ENCODE measurements at regions not wholly inside any gene's neighbourhood (a gene's known extent, or its start where the extent isn't known, plus 50 kb on each side); places are given as distances from the start of the nearest gene placed in this dataset.

DNA sequence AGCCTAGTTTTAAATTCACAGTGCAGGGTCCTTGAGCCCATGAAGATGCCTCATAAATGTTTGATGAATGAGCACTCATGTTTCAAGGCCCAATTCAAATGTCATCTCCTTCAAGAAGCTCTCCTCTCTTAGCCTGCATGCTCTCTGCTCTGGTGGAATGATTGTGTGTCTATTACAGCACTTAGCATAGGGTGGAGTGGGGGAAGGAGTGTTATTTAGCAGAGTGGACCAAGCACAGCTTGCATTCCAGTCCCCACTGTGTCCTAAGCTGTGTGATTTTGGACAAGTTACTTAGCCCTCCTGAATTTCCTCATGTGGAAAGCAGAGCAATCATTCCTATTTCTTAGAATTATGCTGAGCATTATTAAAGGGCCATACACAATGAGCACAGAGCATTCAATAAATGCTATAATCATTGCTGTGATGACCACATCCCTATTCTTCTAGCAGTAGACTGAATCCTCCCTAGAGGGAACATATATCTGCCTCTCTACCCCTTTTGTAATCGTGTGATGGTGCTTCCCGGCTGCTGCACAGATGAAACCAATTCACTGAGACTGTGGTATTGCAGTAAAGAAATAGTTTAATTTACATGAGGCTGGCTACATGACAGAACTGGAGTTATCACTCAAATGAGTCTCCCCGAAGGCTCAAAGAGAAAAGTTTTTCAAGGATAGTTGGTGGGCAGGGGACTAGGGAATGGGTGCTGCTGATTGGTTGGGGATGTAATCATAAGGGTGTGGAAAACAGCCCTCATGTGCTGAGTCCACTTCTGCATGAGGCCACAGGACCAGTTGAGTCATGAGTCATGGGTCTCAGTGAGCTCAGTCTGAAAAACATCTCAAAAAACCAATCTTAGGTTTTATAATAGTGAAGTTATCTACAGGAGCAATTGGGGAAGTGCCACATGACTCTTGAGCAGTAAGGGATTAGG, 173.4 kb upstream of the NDUFV2 start (continued):
- TF ChIP-seq ZNF586 (CRISPR knock-in tag; conservative IDR thresholded peaks at IDR 0.05) (no peak), MYNN (IDR thresholded peaks at IDR 0.05) (no peak), MYNN (CRISPR knock-in tag; IDR thresholded peaks at IDR 0.05) (no peak), HNRNPLL (IDR thresholded peaks at IDR 0.05; ENCODE audit: low read depth, low read length, poor library complexity, severe bottlenecking) (no peak), SP2 (IDR thresholded peaks at IDR 0.05; ENCODE audit: extremely low read depth, low read depth, low read length, poor library complexity, severe bottlenecking) (no peak), SMC3 (conservative IDR thresholded peaks at IDR 0.05; ENCODE audit: insufficient read depth, low read depth, low read length) (no peak), NR2C1 (IDR thresholded peaks at IDR 0.05) (no peak), NR2C1 (tag; IDR thresholded peaks at IDR 0.05) (no peak), NFYB (IDR thresholded peaks at IDR 0.05; ENCODE audit: extremely low read depth, insufficient read length) (no peak), TRIM28 (IDR thresholded peaks at IDR 0.05) (peak; percentile 90), ZNF324 (CRISPR knock-in tag; IDR thresholded peaks at IDR 0.05) (peak; percentile 85), SMARCA4 (IDR thresholded peaks at IDR 0.05) (no peak), ZNF354B (CRISPR knock-in tag; IDR thresholded peaks at IDR 0.05) (no peak), U2AF1 (optimal IDR thresholded peaks at IDR 0.05; ENCODE audit: low read depth, low read length) (no peak), CBX3 (IDR thresholded peaks at IDR 0.05; ENCODE audit: borderline replicate concordance in 1 of 2, low read length in 2 of 2) (peak in 1 of 2 experiments; percentile 89; a peak in 2 of 3 replicates)
- TF ChIP-seq, protein P1, sequence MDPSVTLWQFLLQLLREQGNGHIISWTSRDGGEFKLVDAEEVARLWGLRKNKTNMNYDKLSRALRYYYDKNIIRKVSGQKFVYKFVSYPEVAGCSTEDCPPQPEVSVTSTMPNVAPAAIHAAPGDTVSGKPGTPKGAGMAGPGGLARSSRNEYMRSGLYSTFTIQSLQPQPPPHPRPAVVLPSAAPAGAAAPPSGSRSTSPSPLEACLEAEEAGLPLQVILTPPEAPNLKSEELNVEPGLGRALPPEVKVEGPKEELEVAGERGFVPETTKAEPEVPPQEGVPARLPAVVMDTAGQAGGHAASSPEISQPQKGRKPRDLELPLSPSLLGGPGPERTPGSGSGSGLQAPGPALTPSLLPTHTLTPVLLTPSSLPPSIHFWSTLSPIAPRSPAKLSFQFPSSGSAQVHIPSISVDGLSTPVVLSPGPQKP (CRISPR knock-in tag; IDR thresholded peaks at IDR 0.05): no peak
- TF ChIP-seq, protein P2, sequence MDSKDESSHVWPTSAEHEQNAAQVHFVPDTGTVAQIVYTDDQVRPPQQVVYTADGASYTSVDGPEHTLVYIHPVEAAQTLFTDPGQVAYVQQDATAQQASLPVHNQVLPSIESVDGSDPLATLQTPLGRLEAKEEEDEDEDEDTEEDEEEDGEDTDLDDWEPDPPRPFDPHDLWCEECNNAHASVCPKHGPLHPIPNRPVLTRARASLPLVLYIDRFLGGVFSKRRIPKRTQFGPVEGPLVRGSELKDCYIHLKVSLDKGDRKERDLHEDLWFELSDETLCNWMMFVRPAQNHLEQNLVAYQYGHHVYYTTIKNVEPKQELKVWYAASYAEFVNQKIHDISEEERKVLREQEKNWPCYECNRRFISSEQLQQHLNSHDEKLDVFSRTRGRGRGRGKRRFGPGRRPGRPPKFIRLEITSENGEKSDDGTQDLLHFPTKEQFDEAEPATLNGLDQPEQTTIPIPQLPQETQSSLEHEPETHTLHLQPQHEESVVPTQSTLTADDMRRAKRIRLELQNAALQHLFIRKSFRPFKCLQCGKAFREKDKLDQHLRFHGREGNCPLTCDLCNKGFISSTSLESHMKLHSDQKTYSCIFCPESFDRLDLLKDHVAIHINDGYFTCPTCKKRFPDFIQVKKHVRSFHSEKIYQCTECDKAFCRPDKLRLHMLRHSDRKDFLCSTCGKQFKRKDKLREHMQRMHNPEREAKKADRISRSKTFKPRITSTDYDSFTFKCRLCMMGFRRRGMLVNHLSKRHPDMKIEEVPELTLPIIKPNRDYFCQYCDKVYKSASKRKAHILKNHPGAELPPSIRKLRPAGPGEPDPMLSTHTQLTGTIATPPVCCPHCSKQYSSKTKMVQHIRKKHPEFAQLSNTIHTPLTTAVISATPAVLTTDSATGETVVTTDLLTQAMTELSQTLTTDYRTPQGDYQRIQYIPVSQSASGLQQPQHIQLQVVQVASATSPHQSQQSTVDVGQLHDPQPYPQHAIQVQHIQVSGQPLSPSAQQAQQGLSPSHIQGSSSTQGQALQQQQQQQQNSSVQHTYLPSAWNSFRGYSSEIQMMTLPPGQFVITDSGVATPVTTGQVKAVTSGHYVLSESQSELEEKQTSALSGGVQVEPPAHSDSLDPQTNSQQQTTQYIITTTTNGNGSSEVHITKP (IDR thresholded peaks at IDR 0.05; ENCODE audit: partially characterized antibody): no peak
- TF ChIP-seq, protein P3, sequence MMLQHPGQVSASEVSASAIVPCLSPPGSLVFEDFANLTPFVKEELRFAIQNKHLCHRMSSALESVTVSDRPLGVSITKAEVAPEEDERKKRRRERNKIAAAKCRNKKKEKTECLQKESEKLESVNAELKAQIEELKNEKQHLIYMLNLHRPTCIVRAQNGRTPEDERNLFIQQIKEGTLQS (IDR thresholded peaks at IDR 0.05): peak; percentile 61; the same call in 1 of the 2 replicates
- TF ChIP-seq, protein P3 (CRISPR knock-in tag; conservative IDR thresholded peaks at IDR 0.05): no peak
- TF ChIP-seq, protein P4, sequence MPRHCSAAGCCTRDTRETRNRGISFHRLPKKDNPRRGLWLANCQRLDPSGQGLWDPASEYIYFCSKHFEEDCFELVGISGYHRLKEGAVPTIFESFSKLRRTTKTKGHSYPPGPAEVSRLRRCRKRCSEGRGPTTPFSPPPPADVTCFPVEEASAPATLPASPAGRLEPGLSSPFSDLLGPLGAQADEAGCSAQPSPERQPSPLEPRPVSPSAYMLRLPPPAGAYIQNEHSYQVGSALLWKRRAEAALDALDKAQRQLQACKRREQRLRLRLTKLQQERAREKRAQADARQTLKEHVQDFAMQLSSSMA (CRISPR knock-in tag; IDR thresholded peaks at IDR 0.05): no peak

All from K562 (cell line).